Smooth muscle cell (in vitro differentiated cells): ENCODE measurements at regions not wholly inside any gene's neighbourhood (a gene's known extent, or its start where the extent isn't known, plus 50 kb on each side); places are given as distances from the start of the nearest gene placed in this dataset.

Experiments
- DNase-seq: peaks from one replicate; lab custom pipeline; 2025; ENCODE audit not compliant: unreplicated experiment; lab: John Stamatoyannopoulos, UW
- H2AFZ ChIP-seq: fragments of 200-600 bp; sonication (generic); 2 replicates; pipeline ENCODE4 v1.6.0; 2016; ENCODE audit warnings: antibody characterized with exemption, low read depth, mild to moderate bottlenecking
- H3F3A ChIP-seq: fragments of 200-600 bp; sonication (generic); 2 replicates; pipeline ENCODE4 v1.6.0; 2017; ENCODE audit warnings: antibody characterized with exemption, low read depth
- H3K27ac ChIP-seq: fragments of 200-600 bp; sonication (generic); 2 replicates; pipeline ENCODE4 v1.5.1; 2016; ENCODE audit warnings: low read depth, mild to moderate bottlenecking
- H3K27me3 ChIP-seq: fragments of 200-600 bp; sonication (generic); 2 replicates; pipeline ENCODE4 v1.6.1; 2016; ENCODE audit warnings: low read depth, mild to moderate bottlenecking
- H3K36me3 ChIP-seq: fragments of 200-600 bp; sonication (generic); 2 replicates; pipeline ENCODE4 v1.5.1; 2016; ENCODE audit warnings: low read depth
- H3K4me1 ChIP-seq: fragments of 200-600 bp; sonication (generic); 2 replicates; pipeline ENCODE4 v1.5.1; 2016; ENCODE audit warnings: low read depth
- H3K4me2 ChIP-seq: fragments of 200-600 bp; sonication (generic); 2 replicates; pipeline ENCODE4 v1.6.0; 2016; ENCODE audit warnings: mild to moderate bottlenecking
- H3K4me3 ChIP-seq: fragments of 200-600 bp; sonication (generic); 2 replicates; pipeline ENCODE4 v1.5.1; 2016; ENCODE audit warnings: mild to moderate bottlenecking
- H3K79me2 ChIP-seq: fragments of 200-600 bp; sonication (generic); 2 replicates; pipeline ENCODE4 v1.6.0; 2016; ENCODE audit warnings: low read depth, mild to moderate bottlenecking
- H3K9ac ChIP-seq: fragments of 200-600 bp; sonication (generic); 2 replicates; pipeline ENCODE4 v1.6.0; 2016; ENCODE audit warnings: low read depth
- H3K9me3 ChIP-seq: fragments of 200-600 bp; sonication (generic); replicated peaks from 2 replicates; pipeline ENCODE4 v1.5.1; 2016; ENCODE audit warnings: low read depth
- H4K20me1 ChIP-seq: fragments of 200-600 bp; sonication (generic); 2 replicates; pipeline ENCODE4 v1.6.0; 2016; ENCODE audit warnings: low read depth
- WGBS: methylation state at CpG from one replicate; pipeline ENCODE4 v1.1.7; 2016; ENCODE audit warnings: low lambda C conversion rate; 5-methylcytosine and 5-hydroxymethylcytosine counted together
- TF ChIP-seq, protein P1 (sequence below): fragments of 200-600 bp; sonication (generic); IDR thresholded peaks from 2 replicates; pipeline ENCODE4 v1.5.1; 2017; ENCODE audit warnings: borderline replicate concordance, mild to moderate bottlenecking, antibody characterized with exemption; ENCODE audit not compliant: insufficient read depth, poor library complexity, severe bottlenecking

GRCh38 chr12:67414011-67414715 lies 145.0 kb downstream of the CAND1 start:
- TF ChIP-seq, protein P1, sequence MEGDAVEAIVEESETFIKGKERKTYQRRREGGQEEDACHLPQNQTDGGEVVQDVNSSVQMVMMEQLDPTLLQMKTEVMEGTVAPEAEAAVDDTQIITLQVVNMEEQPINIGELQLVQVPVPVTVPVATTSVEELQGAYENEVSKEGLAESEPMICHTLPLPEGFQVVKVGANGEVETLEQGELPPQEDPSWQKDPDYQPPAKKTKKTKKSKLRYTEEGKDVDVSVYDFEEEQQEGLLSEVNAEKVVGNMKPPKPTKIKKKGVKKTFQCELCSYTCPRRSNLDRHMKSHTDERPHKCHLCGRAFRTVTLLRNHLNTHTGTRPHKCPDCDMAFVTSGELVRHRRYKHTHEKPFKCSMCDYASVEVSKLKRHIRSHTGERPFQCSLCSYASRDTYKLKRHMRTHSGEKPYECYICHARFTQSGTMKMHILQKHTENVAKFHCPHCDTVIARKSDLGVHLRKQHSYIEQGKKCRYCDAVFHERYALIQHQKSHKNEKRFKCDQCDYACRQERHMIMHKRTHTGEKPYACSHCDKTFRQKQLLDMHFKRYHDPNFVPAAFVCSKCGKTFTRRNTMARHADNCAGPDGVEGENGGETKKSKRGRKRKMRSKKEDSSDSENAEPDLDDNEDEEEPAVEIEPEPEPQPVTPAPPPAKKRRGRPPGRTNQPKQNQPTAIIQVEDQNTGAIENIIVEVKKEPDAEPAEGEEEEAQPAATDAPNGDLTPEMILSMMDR = no peak
- Histone ChIP-seq H3K27me3 (no peaks in the 10 kb centered on the region), H3F3A (no peaks in the 10 kb centered on the region), H3K36me3 (no peaks in the 10 kb centered on the region), H2AFZ (no peak overlapping the region), H3K4me3 (no peak overlapping the region), H3K9me3 (no peaks in the 10 kb centered on the region), H3K9ac (no peak overlapping the region), H4K20me1 (no peaks in the 10 kb centered on the region), H3K4me1 (peaks cover 7% of the 10 kb centered on the region), H3K79me2 (no peaks in the 10 kb centered on the region), H3K4me2 (no peak overlapping the region), H3K27ac (no peak overlapping the region)
- DNase-seq = no peak
- 62% methylated on average over 6 of the region's 6 CpGs for WGBS

DNA sequence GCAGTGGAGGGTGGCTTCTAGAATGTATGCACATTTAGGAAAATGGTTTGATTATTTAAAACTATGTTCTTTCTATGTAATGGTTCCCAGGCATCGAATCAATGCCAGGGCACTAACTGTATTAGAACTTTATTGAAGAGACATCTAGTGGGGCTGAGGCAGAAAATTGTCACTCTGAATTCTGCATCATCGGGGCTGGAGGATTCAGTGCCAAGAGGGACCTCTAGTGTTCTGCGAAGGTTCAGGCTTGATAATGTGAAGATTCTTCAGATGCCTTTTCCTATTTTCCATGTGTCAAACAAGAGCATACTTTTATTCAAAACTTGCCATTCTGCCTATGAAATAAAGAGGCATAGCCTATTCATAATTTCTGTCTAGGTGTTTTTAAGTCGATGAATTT lies 146.3 kb downstream of the CAND1 start:
- H3K36me3 ChIP-seq = no peaks in the 10 kb centered on the region
- H3K4me1 ChIP-seq = peaks cover 16% of the 10 kb centered on the region
- TF ChIP-seq, protein P1 = peak; percentile 36
- H3K4me2 ChIP-seq = no peak overlapping the region
- H3K79me2 ChIP-seq = no peaks in the 10 kb centered on the region
- DNase-seq = no peak
- no peaks in the 10 kb centered on the region for H4K20me1 ChIP-seq
- H3K4me3 ChIP-seq = no peak overlapping the region
- no peak overlapping the region for H3K27ac ChIP-seq
- no peaks in the 10 kb centered on the region for H3K9me3 ChIP-seq
- H3K9ac ChIP-seq = no peak overlapping the region
- 39% methylated on average over 4 of the region's 4 CpGs for WGBS
- H3F3A ChIP-seq = no peaks in the 10 kb centered on the region
- no peaks in the 10 kb centered on the region for H3K27me3 ChIP-seq
- H2AFZ ChIP-seq = no peak overlapping the region

GRCh38 chr12:67419810-67420209 lies 150.7 kb downstream of the CAND1 start:
- Histone ChIP-seq H3K79me2 (no peaks in the 10 kb centered on the region), H3K4me2 (no peak overlapping the region), H3K9me3 (no peaks in the 10 kb centered on the region), H3K36me3 (no peaks in the 10 kb centered on the region), H3K27me3 (no peaks in the 10 kb centered on the region), H2AFZ (no peak overlapping the region), H3K4me1 (peaks cover 9% of the 10 kb centered on the region), H3K27ac (no peak overlapping the region), H3F3A (no peaks in the 10 kb centered on the region), H3K9ac (no peak overlapping the region), H3K4me3 (no peak overlapping the region), H4K20me1 (no peaks in the 10 kb centered on the region)
- 97% methylated on average over 7 of the region's 7 CpGs for WGBS
- TF ChIP-seq, protein P1 = no peak
- DNase-seq = no peak

DNA sequence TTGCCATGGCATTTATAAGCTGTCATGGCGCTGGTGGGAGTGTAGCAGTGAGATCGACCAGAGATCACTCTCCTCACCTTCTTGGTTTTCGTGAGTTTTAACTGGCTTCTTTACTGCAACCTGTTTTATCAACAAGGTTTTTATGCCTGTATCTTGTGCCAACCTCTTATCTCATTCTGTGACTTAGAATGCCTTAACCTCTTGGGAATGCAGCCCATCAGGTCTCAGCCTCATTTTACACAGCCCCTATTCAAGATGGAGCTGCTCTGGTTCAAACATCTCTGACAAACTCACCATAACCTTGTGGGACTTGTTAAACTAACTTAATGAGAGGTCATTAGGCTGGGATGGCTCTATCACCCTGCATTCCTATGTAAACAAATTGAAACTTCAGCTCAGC lies 151.3 kb downstream of the CAND1 start:
- H3K36me3 ChIP-seq = no peaks in the 10 kb centered on the region
- no peak overlapping the region for H3K27ac ChIP-seq
- peaks cover 9% of the 10 kb centered on the region for H3K4me1 ChIP-seq
- H3K79me2 ChIP-seq = no peaks in the 10 kb centered on the region
- no peak overlapping the region for H3K4me3 ChIP-seq
- H3F3A ChIP-seq = no peaks in the 10 kb centered on the region
- no peak for DNase-seq
- no peaks in the 10 kb centered on the region for H3K9me3 ChIP-seq
- H3K27me3 ChIP-seq = no peaks in the 10 kb centered on the region
- H3K4me2 ChIP-seq = no peak overlapping the region
- H3K9ac ChIP-seq = no peak overlapping the region
- H4K20me1 ChIP-seq = no peaks in the 10 kb centered on the region
- no peak overlapping the region for H2AFZ ChIP-seq
- WGBS = 92% methylated on average over 3 of the region's 3 CpGs
- TF ChIP-seq, protein P1 = no peak
